ENCODE measurements at regions not wholly inside any gene's neighbourhood (a gene's known extent, or its start where the extent isn't known, plus 50 kb on each side); places are given as distances from the start of the nearest gene placed in this dataset.
"Not testable (repeated sequence)": the region's sequence is repeated elsewhere in the genome, so short reads cannot be mapped to it uniquely, and the experiment has no call there.

DNA sequence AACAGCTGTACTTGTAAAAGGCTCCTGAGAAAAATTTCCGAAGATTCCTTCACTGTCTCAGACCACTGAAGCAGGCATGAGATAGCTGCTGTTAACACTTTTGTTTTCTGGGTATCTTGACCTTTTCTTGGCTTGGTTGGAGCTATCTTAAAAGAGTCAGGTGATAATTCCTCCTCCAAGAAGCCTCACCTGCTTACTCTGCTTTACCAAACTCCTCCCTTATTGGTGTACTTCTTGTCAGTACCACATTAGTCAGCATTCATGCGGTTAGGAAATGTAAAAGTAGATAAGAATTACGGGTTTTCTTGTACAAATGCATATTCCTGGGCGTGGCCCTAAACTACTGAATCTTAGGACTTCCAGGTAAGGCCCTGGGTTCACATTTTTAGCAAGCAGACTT is 489.8 kb upstream of the LARGE1 start:
- Histone ChIP-seq H3K9ac (ENCODE audit: insufficient read depth, low read length) (no peak overlapping the region), H3K4me3 (replicated peaks in 1 of 4; ENCODE audit: control extremely low read depth in 1 of 4, insufficient read depth in 1 of 4, low read depth in 3 of 4, low read length in 4 of 4) (no peak overlapping the region), H3K27me3 (ENCODE audit: control insufficient read depth, insufficient read depth, low read length) (no peaks in the 10 kb centered on the region), H3K9me3 (ENCODE audit: control insufficient read depth, insufficient read depth, low read depth, low read length) (no peaks in the 10 kb centered on the region), H3K79me2 (ENCODE audit: control insufficient read depth, insufficient read depth, low read length) (no peaks in the 10 kb centered on the region), H3K27ac (ENCODE audit: insufficient read depth, low read length) (no peak overlapping the region), H4K20me1 (ENCODE audit: control insufficient read depth, extremely low read depth, insufficient read depth, low read length) (no peaks in the 10 kb centered on the region), H2AFZ (ENCODE audit: low read length) (no peak overlapping the region), H3K4me1 (ENCODE audit: control insufficient read depth, extremely low read depth, insufficient read depth, low read length) (no peaks in the 10 kb centered on the region), H3K4me2 (ENCODE audit: extremely low read depth, insufficient read depth, low read length) (no peak overlapping the region), H3K36me3 (ENCODE audit: control insufficient read depth, insufficient read depth, low read length) (no peaks in the 10 kb centered on the region)
- no peak for TF ChIP-seq EZH2 (IDR thresholded peaks at IDR 0.05; ENCODE audit: low read length, missing control alignments)
- TF ChIP-seq, protein P1, sequence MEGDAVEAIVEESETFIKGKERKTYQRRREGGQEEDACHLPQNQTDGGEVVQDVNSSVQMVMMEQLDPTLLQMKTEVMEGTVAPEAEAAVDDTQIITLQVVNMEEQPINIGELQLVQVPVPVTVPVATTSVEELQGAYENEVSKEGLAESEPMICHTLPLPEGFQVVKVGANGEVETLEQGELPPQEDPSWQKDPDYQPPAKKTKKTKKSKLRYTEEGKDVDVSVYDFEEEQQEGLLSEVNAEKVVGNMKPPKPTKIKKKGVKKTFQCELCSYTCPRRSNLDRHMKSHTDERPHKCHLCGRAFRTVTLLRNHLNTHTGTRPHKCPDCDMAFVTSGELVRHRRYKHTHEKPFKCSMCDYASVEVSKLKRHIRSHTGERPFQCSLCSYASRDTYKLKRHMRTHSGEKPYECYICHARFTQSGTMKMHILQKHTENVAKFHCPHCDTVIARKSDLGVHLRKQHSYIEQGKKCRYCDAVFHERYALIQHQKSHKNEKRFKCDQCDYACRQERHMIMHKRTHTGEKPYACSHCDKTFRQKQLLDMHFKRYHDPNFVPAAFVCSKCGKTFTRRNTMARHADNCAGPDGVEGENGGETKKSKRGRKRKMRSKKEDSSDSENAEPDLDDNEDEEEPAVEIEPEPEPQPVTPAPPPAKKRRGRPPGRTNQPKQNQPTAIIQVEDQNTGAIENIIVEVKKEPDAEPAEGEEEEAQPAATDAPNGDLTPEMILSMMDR (conservative IDR thresholded peaks at IDR 0.05 in 1 of 2, IDR thresholded peaks at IDR 0.05 in 1 of 2; ENCODE audit: low read depth in 1 of 2, low read length in 2 of 2): no peak
- DNase-seq (ENCODE audit: low read depth in 2 of 2): no peak

DNA sequence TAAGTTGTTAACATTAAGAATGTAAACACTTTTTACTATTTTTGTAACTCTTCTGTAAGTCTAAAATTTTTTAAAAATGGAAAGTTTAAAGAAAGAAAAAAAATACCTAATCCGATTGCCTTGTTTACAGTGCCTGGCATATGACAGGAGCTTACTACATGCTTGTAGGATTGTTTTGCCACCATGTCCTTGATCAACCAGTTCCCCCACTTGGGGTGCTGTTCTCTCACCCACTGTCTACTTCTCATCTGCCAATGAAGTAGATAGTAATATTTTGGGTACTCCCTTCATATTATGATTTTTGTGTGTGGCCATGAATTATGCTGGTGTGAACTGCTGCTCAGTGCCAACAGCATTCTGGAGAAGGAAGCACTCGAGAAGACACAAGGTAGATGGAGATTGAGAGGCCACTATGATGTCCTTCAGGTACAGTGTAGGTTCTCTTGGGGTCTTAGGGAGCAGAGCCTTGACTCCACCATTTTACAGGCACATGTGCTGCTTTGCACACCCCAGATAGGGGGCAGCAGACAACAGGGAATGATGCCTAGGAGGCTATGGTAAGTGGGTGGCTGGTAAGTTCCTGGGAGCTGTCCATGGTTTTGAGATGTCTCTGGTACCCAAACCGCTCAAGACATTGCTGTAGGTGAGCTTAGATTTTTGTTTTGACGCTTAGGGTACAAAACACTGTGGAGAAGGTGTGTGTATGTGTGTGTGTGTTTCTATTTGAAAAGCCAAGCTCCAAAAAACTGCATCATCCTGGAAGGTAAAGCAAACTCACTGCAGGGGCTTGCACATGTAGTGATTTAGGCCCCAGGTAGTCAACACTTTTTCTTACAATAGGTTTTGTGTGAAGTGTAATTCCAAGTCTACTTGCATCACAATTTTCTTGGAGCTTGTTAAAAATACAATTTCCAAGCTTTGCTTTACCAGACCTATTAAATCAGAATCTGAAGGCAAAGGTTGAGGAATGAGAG is 494.5 kb upstream of the LARGE1 start:
- Histone ChIP-seq H3K4me1 (ENCODE audit: control insufficient read depth, extremely low read depth, insufficient read depth, low read length) (no peaks in the 10 kb centered on the region), H4K20me1 (ENCODE audit: control insufficient read depth, extremely low read depth, insufficient read depth, low read length) (no peaks in the 10 kb centered on the region), H2AFZ (ENCODE audit: low read length) (no peak overlapping the region), H3K4me2 (ENCODE audit: extremely low read depth, insufficient read depth, low read length) (no peak overlapping the region), H3K36me3 (ENCODE audit: control insufficient read depth, insufficient read depth, low read length) (no peaks in the 10 kb centered on the region), H3K79me2 (ENCODE audit: control insufficient read depth, insufficient read depth, low read length) (no peaks in the 10 kb centered on the region), H3K9me3 (ENCODE audit: control insufficient read depth, insufficient read depth, low read depth, low read length) (no peaks in the 10 kb centered on the region), H3K27me3 (ENCODE audit: control insufficient read depth, insufficient read depth, low read length) (no peaks in the 10 kb centered on the region), H3K4me3 (replicated peaks in 1 of 4; ENCODE audit: control extremely low read depth in 1 of 4, insufficient read depth in 1 of 4, low read depth in 3 of 4, low read length in 4 of 4) (no peak overlapping the region), H3K9ac (ENCODE audit: insufficient read depth, low read length) (no peak overlapping the region), H3K27ac (ENCODE audit: insufficient read depth, low read length) (no peak overlapping the region)
- DNase-seq (ENCODE audit: low read depth in 2 of 2): peak in 1 of 2 donors; percentile 11
- TF ChIP-seq, protein P1 (conservative IDR thresholded peaks at IDR 0.05 in 1 of 2, IDR thresholded peaks at IDR 0.05 in 1 of 2; ENCODE audit: low read depth in 1 of 2, low read length in 2 of 2): no peak
- TF ChIP-seq EZH2 (IDR thresholded peaks at IDR 0.05; ENCODE audit: low read length, missing control alignments): no peak

DNA sequence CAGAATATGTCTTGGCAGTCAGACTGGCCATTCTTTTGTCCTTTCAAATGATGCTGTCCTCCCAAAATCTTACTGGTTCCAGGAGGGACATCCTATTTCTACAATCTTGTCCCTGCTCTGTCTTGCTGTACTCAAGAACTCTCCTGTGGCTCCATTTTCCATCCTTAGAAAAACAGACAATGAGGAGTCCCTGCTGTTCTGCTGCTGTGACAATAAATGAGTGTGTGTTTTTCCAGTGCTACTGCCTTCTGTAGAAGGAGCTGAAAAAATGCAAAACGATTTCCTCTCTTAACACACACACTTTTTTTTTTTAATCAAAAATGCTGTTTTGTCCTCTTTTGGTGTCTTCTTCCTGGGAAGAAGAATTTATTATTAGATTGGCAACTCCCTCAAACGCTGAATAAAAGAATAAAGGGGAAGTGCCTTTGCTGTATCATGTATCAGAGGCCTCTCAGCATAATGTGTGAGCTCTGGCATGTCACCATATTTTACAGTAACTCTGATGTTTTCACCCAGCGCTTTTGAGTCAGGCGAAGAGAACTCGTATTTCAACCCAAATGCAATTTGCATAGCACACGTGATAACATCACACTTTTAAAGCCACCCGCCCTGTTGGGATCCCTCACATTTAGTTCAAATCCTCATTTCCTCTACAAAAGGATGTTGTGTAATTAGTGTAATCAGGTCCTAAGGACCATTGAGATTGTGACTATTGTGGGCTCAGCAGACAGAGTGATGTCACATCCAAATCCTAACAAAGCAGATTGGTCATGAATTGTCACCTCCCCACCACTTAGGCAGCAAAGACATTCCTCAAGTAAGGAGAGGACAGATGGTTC is 496.0 kb upstream of the LARGE1 start:
- H3K27me3 ChIP-seq (ENCODE audit: control insufficient read depth, insufficient read depth, low read length): no peaks in the 10 kb centered on the region
- H3K4me1 ChIP-seq (ENCODE audit: control insufficient read depth, extremely low read depth, insufficient read depth, low read length): no peaks in the 10 kb centered on the region
- no peak for DNase-seq (ENCODE audit: low read depth in 2 of 2)
- no peaks in the 10 kb centered on the region for H3K36me3 ChIP-seq (ENCODE audit: control insufficient read depth, insufficient read depth, low read length)
- no peak overlapping the region for H3K9ac ChIP-seq (ENCODE audit: insufficient read depth, low read length)
- no peak overlapping the region for H3K27ac ChIP-seq (ENCODE audit: insufficient read depth, low read length)
- H3K9me3 ChIP-seq (ENCODE audit: control insufficient read depth, insufficient read depth, low read depth, low read length): no peaks in the 10 kb centered on the region
- no peak overlapping the region for H3K4me3 ChIP-seq (replicated peaks in 1 of 4; ENCODE audit: control extremely low read depth in 1 of 4, insufficient read depth in 1 of 4, low read depth in 3 of 4, low read length in 4 of 4)
- no peak for TF ChIP-seq EZH2 (IDR thresholded peaks at IDR 0.05; ENCODE audit: low read length, missing control alignments)
- TF ChIP-seq, protein P1 (conservative IDR thresholded peaks at IDR 0.05 in 1 of 2, IDR thresholded peaks at IDR 0.05 in 1 of 2; ENCODE audit: low read depth in 1 of 2, low read length in 2 of 2): no peak
- no peaks in the 10 kb centered on the region for H4K20me1 ChIP-seq (ENCODE audit: control insufficient read depth, extremely low read depth, insufficient read depth, low read length)
- no peak overlapping the region for H3K4me2 ChIP-seq (ENCODE audit: extremely low read depth, insufficient read depth, low read length)
- H3K79me2 ChIP-seq (ENCODE audit: control insufficient read depth, insufficient read depth, low read length): no peaks in the 10 kb centered on the region
- no peak overlapping the region for H2AFZ ChIP-seq (ENCODE audit: low read length)

DNA sequence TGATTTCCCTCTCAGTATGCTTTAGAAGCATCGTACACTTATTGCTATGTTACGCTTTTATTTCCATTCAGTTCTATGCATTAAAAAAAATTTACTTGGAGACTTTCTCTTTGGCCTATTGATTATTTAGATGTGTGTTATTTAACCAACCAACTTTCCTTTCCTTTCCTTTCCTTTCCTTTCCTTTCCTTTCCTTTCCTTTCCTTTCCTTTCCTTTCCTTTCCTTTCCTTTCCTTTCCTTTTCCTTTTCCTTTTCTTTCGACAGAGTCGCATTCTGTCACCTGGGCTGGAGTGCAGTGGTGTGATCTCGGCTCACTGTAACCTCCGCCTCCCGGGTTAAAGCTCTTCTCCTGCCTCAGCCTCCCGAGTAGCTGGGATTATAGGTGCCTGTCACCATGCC is 502.7 kb upstream of the LARGE1 start:
- not testable (repeated sequence) for H2AFZ ChIP-seq (ENCODE audit: low read length); H3K4me3 ChIP-seq (replicated peaks in 1 of 4; ENCODE audit: control extremely low read depth in 1 of 4, insufficient read depth in 1 of 4, low read depth in 3 of 4, low read length in 4 of 4); H3K36me3 ChIP-seq (ENCODE audit: control insufficient read depth, insufficient read depth, low read length); H3K4me2 ChIP-seq (ENCODE audit: extremely low read depth, insufficient read depth, low read length); H3K79me2 ChIP-seq (ENCODE audit: control insufficient read depth, insufficient read depth, low read length); H3K27me3 ChIP-seq (ENCODE audit: control insufficient read depth, insufficient read depth, low read length); H3K27ac ChIP-seq (ENCODE audit: insufficient read depth, low read length); H3K4me1 ChIP-seq (ENCODE audit: control insufficient read depth, extremely low read depth, insufficient read depth, low read length); H3K9me3 ChIP-seq (ENCODE audit: control insufficient read depth, insufficient read depth, low read depth, low read length); DNase-seq (ENCODE audit: low read depth in 2 of 2); H3K9ac ChIP-seq (ENCODE audit: insufficient read depth, low read length); H4K20me1 ChIP-seq (ENCODE audit: control insufficient read depth, extremely low read depth, insufficient read depth, low read length)
